ENCODE measurements at regions not wholly inside any gene's neighbourhood (a gene's known extent, or its start where the extent isn't known, plus 50 kb on each side); places are given as distances from the start of the nearest gene placed in this dataset.
A peak's percentile ranks its signal among the peaks of the same experiment; 100 is the strongest.
"Not testable (repeated sequence)": the region's sequence is repeated elsewhere in the genome, so short reads cannot be mapped to it uniquely, and the experiment has no call there.

DNA sequence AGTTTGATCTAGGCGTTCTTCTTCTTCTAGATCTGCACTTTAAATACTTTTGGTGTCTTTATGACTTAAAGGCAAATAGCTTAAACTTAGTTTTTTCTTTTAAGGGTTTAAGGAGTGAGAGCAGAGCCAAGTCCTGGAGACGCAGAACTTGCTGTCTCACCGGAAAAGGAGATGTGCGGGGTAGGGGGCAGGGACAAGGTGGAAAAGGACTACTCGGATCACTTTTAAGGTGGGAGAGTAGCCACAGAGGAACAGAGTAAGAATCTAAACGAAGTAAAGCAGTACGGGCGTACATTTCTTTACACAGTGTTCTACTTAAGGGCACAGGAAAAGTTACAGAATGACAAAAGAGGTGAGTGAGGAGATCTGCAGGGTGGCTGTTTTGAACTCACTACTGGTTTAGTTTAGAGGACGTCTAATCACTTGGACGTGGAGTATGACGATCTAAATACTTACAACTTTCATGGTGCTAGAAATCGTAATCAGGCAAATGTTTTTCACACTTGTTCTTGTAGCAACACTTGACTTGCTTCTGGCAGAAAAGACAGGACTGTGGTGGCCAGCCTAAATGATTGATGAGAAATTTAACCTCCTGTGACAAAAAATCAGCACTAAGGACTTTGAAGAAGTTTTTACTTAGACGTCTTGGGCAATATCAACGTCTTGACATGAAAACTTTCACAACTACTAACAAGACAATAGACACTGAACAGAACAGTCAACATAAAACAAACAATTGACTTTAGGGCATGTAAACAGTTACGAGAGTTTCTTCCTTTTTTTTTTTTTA lies 127.0 kb downstream of the ART5 start:
- DNase-seq (ENCODE audit: low read depth): not testable (repeated sequence)

DNA sequence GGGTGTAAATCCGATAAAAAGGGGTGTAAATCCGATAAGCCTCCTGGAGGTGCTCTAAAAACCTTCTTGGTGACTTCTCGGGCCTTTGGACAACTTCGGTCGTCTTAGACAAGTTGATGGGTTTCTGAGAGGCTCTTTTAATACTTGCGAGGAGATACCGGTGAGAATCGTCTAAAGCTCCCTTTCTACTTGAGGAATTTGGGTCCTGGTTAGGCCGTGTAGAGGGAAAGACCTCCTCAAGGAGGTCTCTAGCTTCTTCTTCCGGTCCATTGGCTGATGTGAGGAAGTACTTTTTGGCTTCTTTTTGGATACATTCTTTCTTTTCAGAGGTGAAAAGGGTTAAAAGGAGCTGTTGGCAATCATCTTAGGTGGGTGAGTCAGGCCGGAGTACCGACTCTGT lies 128.5 kb downstream of the ART5 start:
- DNase-seq (ENCODE audit: low read depth): not testable (repeated sequence)

DNA sequence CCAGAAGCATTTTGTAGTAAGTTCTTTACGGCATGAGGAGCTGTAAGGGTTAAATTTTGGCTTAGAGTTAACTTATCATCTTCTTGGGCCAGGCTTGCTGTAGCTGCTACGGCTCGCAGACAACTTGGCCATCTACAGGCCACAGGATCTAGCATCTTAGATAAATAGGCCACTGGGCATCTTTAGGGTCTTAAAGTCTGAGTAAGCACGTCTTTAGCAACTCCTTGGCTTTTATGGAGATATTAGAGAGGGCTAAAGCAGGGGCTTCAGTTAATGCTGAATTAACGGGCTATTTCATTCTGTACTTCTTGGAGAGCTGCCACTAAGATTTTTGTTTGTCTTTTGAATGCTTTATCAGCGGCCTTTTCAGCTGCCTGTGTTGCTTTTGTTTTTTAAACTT lies 129.0 kb downstream of the ART5 start:
- DNase-seq (ENCODE audit: low read depth): not testable (repeated sequence)

DNA sequence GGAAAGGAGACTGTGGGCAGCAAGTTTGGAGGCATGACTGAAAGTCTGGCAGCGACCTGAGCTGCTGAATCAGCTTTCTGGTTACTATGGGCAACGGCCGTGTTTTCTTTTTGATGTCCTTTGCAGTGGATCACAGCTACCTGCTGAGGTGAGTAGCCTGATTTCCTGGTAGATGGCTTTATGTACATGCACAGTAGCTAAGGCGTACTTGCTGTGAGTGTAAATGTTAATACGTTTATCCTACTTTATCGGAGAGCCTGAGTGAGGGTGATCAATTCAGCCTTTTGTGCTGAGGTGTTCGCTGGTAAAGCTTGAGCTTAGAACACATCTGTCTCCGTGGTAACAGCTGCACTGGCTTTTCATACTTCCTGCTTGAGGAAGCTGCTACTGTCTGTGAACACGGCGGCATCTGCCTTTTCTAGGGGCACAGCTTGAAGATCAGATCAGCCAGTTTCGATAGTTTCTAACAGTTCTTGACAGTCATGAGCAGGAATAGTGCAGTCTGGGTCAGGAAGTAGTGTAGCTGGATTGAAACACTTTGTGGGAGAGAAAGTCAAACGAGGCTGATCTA lies 129.6 kb downstream of the ART5 start:
- not testable (repeated sequence) for DNase-seq (ENCODE audit: low read depth)

DNA sequence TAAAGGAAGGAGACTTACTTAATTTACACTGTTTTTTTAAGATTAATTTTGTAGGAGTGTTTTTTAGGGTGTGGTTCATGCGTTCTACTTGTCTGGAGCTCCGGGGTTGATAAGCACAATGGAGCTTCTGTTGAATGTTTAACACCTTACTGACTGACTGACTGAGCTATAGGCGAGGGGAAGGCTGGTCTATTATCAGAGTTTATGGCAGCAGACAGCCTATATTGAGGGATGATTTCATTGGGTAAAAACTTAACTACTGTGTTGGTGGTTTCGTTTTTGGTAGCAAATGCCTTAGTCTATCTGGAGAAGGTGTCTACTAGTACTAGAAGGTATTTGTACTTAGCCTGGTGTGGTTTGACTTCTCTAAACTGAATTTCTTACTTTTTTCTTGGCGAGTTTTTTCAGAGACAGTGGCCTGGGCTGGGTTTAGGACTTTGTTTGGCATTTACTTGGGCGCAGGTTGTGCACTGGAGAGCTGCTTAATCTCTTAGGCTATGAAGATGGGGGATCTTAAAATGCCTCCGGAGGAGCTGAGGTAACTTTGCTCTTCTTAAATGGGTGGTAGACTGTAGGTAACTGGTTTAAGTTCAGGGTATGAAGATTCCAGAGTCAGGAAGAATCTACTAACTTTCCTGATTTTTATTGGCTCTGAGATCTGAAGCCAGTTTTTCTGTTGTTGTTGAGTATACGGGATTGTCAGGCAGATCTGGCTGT lies 130.2 kb downstream of the ART5 start:
- not testable (repeated sequence) for DNase-seq (ENCODE audit: low read depth)

DNA sequence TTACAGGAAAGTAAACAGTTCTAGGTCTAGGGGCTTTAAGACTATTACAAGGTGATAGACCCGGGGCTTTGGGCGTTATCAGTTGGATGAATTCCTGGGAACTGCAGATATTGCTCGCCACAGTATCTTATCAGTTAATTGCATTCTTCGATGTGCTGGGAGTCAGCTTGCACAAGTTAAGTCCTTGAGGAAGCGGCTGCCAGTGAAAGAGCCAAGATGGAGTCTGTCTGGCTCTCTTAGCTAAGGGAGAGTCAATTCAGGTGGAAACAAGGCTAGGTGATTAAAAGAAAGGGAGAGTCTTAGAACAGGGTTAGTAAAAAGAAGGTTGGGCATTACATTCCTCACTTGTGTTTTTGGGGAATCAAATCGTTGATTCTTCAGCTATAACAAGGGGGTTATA lies 130.6 kb upstream of the ZNF195 start:
- DNase-seq (ENCODE audit: low read depth): not testable (repeated sequence)

DNA sequence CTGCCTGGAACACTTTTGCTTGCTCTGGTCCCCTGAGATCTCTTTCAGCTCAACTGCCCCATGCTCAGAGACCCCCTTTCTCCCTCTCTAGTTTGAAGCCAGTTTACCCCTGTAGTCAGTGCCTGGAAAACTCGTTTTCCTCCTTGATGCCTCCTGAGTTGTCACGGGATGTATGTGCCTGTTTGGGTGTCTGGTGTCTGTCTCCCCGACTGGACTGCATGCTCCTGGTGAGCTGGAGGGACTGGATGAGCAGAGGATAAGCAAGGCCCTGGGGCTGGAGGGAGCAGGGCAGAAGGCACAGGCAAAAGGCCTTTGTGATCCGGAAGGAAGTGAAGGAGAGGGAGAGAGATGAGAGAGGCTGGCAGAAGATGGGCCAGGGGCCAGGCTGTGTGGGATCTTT lies 120.3 kb upstream of the ZNF195 start:
- DNase-seq (ENCODE audit: low read depth): not testable (repeated sequence)

DNA sequence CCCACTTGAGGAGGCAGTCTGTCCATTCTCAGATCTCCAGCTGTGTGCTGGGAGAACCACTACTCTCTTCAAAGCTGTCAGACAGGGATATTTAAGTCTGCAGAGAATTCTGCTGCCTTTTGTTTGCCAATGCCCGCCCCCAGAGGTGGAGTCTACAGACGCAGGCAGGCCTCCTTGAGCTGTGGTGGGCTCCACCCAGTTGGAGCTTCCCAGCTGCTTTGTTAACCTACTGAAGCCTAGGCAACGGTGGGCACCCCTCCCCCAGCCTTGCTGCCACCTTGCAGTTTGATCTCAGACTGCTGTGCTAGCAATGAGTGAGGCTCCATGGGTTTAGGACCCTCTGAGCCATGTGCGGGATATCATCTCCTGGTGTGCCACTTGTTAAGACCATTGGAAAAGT lies 119.4 kb upstream of the ZNF195 start:
- DNase-seq (ENCODE audit: low read depth): not testable (repeated sequence)

DNA sequence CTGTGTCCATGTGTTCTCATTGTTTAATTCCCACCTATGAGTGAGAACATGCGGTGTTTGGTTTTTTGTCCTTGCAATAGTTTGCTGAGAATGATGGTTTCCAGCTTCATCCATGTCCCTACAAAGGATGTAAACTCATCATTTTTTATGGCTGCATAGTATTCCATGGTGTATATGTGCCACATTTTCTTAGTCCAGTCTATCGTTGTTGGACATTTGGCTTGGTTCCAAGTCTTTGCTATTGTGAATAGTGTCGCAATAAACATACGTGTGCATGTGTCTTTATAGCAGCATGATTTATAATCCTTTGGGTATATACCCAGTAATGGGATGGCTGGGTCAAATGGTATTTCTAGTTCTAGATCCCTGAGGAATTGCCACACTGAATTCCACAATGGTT lies 114.2 kb upstream of the ZNF195 start:
- DNase-seq (ENCODE audit: low read depth): not testable (repeated sequence)

DNA sequence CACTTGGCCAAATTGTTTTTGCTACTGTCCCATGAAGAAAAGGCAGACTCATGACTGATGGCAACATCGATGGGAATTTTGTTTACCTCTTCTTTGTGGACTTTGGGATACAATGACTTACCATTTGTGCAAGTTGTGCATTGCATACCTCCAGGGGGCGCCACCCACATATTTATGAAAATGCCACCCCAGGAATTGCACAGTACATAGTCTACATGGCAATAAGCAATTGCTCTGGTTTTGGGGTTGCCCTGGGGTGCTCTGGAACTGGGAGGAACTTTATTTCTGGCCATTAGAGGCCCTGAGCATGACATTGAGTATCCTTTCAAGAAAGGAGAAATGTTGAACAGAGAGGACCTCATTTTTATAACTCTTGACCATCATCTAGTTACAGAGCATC lies 109.1 kb upstream of the ZNF195 start:
- not testable (repeated sequence) for DNase-seq (ENCODE audit: low read depth)

DNA sequence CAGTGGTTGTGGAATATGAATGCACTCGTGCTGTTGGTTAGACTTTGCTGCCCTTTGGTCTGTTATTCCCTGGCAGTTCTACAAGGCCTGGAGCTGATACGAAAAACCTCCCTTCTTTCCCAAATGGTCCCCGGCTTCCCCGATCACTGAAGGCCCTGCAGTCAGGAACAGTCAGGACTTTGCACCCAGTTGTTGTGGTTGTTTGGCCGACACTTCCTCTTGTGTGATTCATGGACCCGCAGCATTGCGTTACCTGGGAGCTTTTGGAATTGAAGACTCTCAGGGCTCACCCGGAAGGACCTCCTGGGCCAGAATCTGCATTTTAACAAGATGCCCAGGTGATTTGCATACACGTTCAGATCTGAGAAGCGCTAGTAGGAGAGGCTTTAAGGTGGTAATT lies 106.8 kb upstream of the ZNF195 start:
- not testable (repeated sequence) for DNase-seq (ENCODE audit: low read depth)

DNA sequence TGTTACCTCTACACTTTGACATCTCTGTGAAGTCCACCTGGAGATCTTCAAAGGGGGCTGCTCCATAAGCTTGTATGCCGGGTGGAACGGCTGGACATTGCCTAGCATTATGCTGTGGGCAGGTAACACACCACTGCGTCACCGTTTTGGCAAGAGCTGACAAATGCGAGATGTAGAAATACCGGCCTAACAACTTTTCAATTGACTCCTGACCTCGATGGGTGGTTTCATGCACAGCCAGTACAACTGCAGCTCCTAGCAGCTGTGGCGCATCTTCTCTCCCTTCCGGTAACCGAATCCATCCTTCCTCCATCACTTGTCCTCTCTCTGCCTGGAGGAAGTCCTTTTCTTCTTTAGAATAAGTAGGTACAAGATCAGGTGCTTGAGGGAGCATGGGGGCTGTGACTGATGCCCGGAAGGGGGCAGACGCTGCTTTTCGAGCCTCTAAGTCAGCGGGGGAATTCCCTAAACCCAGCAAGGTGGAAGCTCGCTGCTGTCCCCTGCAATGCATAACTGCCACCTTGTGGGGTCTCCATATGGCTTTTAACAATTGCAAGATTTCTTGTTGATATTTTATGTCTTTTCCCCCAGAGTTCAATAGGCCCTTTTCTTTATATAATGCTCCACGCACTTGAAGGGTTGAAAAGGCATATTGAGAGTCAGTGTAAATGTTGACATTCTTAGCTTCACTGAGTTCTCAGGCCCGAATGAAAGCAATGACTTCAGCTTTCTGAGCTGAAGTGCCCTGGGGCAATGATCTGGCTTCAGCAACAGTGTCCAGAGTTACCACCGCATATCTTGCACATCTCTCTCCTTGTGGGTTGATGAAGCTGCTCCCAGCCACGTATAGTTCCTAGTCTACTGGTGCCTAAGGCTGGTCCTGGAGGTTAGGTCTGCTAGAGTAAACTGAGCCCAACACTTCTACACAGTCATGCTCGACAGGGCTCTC lies 98.3 kb upstream of the ZNF195 start:
- not testable (repeated sequence) for DNase-seq (ENCODE audit: low read depth)

DNA sequence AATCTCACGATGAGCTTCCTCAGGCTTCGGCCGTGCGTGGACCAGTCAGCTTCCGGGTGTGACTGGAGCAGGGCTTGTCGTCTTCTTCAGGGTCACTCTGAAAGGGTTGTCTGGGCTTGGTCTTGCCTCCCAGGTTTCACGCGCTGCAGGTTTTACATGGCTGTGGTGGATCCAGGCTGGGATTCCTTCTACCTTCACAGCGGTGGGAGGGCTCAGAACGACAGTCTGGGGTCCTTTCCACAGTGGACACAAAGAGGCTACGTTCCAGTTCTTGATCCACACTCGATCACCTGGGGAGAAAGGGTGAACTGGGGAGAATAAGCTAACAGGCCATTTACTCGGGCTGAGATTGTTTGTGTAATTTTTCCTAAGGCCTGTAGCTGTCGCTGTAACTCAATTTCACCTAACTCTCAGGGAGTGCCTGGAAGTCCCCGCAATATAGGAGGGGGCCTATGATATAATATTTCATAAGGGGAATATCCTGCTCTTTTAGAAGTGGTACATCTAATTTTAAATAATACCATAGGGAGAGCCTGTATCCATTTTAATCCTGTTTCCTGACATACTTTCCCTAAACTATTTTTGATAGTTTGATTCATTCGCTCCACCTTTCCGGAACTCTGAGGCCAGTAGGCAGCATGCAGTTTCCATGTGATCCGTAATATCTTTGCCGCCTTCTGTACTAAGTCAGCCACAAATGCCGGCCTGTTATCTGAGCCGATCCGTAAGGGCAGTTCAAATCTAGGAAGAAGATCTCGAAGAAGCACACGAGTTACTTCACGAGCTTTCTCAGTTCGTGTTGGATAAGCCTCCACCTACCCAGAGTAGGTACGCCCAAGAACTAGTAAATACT lies 97.4 kb upstream of the ZNF195 start:
- DNase-seq (ENCODE audit: low read depth): not testable (repeated sequence)

DNA sequence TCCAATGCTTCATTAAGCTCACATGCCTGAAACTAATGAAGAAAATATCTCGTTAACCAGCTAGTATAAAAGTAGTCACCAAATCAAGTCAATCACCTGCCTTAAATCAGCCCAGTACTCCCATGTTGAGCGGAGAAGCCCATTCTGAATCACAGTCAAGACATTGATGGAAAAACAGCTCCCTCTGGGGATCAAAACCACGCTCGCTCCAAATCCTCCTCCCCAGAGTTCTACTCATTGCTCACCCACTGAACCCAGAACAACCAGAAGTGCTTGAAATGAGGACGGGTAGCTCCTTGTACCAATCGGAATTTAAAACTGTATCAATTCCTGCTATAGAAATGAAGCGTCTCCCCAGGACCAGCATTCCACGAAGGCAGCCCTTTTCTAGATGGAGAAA lies 90.0 kb upstream of the ZNF195 start:
- DNase-seq (ENCODE audit: low read depth): not testable (repeated sequence)

DNA sequence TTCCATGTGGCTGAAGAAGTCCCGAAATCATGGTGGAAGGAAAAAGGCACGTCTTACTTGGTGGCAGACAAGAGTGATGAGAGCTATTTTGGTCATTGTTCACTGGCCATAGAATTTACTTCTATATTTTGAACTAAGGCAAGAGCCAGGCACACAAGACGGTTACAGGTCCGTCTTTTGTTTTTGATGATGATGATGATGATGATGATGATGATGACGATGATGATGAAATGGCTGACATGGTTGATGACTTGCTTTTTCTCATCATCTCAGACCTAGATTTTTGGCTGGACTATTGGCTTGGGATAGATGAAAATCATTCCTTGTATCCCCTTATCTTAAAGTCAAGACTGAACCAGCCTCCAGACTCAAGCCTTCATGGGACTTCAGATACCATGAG lies 88.7 kb upstream of the ZNF195 start:
- DNase-seq (ENCODE audit: low read depth): not testable (repeated sequence)

DNA sequence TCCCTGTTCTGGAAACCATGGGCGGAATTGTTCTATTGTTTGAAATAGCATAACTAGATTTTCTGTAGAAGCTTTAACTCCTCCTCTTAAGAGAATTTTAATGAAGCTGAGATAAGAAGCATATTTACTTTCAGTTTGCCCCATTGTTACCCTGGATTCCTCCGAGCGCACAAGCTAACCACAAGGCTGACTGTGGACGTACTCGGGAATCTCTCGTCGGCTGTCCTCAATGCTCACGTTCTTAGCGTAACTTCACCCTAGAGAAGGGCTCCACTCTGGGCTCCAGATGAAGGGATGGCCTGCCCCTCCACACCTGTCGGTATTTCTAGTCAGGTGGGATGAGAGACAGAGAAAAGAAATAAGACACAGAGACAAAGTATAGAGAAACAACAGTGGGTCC lies 76.7 kb upstream of the ZNF195 start:
- DNase-seq (ENCODE audit: low read depth): not testable (repeated sequence)

DNA sequence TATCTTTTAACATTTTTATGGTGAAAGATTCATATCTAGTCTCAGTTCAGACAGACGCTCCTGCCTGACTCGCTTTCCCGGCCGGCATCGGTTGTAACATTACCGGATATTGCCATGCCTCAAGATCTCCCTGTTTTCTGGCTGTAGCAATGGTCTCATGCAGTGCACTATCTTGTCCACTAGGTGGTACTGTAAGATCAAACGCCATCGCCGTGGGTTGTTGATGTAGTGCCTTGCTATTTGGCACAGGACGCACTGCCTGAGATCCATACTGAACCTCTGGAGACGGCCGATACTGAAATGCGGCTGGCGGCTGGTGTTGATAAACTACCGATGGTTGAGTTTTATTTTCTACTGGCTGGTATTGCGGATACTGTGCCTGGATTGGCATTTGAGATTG lies 75.9 kb upstream of the ZNF195 start:
- DNase-seq (ENCODE audit: low read depth): peak; percentile 33

DNA sequence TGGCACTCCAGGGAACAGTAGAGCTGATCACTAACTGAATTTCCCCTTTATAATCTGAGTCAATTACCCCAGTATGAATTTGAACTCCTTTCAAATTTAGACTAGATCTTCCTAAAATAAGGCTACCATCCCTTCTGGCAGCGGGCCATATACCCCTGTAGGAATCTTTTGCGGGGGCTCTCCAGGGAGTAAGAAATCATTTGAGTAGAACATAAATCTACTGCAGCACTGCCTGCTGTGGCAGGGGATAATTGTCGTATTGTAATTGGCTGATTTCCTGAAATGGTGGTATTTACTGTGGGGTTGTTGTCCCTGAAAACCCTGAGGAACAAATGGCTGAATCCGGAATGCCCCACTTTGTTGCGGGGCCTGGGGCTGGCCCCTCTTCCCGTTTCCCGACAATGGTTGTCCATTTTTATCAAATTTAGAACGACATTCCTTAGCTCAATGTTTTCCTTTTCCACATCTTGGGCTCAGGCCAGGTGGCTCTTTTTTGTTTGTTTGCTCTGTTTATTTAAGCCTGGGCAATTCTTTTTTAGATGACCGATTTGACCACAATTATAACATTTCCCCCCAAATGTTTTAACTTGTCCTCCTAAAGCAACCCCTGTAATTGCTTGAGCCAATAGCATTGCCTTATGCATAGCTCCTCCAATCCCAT lies 74.8 kb upstream of the ZNF195 start:
- DNase-seq (ENCODE audit: low read depth): not testable (repeated sequence)

DNA sequence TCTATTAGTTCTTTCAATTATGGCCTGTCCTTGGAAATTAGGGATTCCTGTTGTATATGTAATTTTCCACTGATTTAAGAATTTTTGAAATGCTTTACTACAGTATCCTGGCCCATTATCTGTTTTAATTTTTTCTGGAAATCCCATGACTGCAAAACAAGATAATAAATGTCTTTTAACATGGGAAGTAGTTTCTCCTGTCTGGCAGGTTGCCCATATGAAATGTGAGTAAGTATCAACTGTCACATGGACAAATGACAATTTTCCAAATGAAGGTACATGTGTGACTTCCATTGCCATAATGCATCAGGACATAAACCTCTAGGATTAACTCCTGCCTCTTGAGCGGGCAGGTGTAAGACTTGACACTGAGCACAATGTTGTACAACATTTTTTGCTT lies 71.9 kb upstream of the ZNF195 start:
- not testable (repeated sequence) for DNase-seq (ENCODE audit: low read depth)

DNA sequence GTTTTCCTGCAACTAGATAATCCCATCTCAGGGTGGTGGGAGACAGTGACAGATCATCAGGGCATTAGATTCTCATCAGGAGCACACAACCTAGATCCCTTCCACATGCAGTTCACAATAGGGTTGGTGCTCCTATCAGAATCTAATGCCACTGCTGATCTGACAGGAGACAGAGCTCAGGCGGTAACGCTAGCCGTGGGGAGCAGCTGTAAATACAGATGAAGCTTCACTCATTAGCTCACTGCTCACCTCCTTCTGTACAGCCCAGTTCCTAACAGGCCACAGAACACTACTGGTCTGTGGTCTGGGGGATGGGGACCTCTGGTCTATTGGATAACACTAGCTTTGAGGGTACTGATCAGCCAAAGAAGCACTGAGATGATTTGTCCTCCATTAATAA lies 66.6 kb upstream of the ZNF195 start:
- not testable (repeated sequence) for DNase-seq (ENCODE audit: low read depth)

DNA sequence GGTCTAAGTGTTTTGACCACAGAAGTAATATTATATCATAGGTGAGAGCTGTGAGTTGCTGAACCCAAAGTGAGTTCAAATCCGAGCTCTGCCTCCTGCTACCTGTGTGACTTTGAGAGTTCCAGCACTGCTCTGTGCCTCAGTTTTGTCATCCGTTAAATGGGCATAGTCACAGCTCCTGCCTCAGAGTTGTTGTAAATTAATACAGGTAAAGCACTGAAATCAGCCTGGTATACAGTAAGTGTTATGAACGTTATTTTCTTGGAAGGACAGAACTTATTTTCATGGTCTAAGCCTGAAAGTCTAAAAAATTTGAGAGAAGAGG lies 65.4 kb upstream of the ZNF195 start:
- DNase-seq (ENCODE audit: low read depth): not testable (repeated sequence)
